VCaP (cell line): ENCODE measurements at regions not wholly inside any gene's neighbourhood (a gene's known extent, or its start where the extent isn't known, plus 50 kb on each side); places are given as distances from the start of the nearest gene placed in this dataset.

Source experiments
- H3K27ac ChIP-seq: fragments of 450-650 bp; 2 replicates; pipeline ENCODE4 v1.5.1; 2017
- TF ChIP-seq, protein P1 (sequence below): fragments of 450-650 bp; conservative IDR thresholded peaks from 2 replicates; pipeline ENCODE4 v1.5.1; 2017; ENCODE audit warnings: mild to moderate bottlenecking, moderate library complexity

DNA sequence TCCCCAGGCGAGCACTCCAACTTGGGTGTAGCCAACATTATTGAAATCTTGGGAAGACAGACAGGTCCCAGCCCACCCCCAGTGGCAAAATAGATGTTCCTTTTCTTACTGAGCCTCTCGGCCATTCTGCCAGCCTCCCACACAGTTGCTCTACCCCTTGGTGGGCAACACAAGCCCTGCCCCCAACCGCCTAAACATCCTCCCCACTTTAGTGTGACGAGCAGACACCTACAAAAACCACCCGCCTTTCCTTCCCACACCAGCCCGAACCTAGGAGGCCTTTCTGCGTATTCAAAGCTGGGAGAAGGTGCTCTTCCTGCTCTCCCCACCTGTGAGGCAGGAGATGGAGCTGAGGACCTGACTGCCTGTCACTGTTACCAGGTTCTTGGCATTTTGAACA is 58.6 kb upstream of the CAB39 start:
- TF ChIP-seq, protein P1, sequence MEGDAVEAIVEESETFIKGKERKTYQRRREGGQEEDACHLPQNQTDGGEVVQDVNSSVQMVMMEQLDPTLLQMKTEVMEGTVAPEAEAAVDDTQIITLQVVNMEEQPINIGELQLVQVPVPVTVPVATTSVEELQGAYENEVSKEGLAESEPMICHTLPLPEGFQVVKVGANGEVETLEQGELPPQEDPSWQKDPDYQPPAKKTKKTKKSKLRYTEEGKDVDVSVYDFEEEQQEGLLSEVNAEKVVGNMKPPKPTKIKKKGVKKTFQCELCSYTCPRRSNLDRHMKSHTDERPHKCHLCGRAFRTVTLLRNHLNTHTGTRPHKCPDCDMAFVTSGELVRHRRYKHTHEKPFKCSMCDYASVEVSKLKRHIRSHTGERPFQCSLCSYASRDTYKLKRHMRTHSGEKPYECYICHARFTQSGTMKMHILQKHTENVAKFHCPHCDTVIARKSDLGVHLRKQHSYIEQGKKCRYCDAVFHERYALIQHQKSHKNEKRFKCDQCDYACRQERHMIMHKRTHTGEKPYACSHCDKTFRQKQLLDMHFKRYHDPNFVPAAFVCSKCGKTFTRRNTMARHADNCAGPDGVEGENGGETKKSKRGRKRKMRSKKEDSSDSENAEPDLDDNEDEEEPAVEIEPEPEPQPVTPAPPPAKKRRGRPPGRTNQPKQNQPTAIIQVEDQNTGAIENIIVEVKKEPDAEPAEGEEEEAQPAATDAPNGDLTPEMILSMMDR = no peak
- no peak overlapping the region for H3K27ac ChIP-seq

DNA sequence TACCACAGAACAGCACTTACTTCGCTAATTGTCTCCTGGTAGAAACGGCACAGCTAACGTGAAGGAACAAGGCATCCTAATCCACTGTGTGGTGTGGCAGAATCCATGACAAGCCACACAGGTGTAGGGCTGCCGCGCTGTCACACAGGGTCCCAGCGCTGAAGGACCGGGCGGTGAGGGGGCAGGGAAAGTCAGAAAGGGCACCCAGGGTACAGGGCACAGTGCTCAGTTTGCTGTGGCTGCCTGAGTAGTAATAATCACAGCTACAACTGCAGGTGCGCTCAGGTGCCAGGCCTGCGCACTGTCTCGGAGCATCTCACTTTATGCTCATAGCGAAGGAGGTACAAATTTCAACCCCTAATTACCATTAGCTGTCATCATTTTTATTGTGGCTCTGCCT is 55.2 kb upstream of the CAB39 start:
- TF ChIP-seq, protein P1 = no peak
- no peak overlapping the region for H3K27ac ChIP-seq

DNA sequence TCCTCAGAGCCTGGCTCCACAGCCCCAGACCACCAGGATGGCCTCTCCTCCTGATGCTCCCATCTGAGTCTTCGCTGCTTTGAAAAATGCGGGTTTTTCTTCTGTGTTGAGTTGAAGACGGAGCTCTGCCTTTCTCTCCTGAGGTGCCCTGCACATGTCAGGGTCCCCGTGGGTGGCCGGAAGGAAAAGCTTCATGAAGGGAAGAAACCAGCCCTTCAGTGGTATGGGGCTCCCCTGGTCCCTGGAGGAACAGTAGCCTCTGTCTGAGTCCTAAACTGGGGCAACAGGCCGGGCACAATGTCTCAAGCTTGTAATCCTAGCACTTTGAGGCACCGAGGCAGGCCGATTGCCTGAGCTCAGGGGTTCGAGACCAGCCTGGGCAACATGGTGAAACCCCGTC is 54.7 kb upstream of the CAB39 start:
- TF ChIP-seq, protein P1 = no peak
- no peak overlapping the region for H3K27ac ChIP-seq

DNA sequence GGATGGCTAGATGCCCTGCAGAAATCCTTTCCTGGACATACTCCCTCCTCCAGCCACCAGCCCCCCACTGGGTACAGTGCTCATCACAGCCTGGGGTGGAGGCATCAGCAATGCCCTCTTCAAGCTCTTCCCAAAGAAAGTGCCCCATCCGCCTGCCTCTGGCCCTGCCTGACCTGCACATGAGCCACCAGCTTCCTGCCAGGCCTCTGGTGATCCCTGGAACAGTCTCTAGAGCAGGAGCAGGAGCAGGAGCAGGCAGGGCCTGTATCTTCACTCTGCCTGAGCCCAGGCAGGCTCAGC is 54.1 kb upstream of the CAB39 start:
- TF ChIP-seq, protein P1 = no peak
- H3K27ac ChIP-seq = no peak overlapping the region

DNA sequence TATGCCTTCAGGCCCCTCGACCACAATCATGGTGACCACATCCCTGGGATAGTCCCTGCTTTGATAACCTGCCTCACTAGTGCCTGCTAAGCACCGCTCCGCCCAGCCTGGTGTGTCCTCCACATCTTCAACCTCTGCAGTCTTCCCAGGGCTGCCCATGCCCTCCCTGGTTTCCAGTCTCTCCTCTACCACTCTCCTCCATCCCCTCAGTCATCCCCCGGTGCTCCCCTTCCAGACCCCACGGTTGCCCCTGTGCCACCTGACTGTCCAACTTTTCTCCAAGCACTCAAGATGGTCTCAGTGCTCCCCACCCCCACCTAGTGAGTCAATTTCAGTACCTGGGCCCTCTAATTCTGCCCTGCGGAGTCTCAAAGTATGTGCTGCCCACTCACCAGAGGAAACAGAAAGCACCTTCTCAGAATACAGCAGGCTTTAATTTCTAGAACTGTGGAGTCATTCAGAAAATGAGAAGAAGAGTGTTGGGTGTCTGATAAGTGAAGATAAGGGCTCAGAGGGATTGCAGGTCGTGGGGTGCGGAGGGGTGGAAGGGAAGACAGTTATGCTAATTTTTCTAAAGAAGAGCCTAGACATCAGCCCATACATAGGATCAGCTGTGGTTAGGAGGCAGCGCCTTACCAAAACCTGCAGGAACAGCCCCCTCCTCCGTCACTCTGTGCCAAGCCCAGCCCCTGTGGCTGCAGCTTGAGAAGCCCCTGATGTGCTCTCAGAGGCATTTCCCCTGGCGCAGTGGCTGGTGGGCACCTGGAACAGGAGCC is 53.6 kb upstream of the CAB39 start:
- TF ChIP-seq, protein P1 = no peak
- H3K27ac ChIP-seq = no peak overlapping the region

DNA sequence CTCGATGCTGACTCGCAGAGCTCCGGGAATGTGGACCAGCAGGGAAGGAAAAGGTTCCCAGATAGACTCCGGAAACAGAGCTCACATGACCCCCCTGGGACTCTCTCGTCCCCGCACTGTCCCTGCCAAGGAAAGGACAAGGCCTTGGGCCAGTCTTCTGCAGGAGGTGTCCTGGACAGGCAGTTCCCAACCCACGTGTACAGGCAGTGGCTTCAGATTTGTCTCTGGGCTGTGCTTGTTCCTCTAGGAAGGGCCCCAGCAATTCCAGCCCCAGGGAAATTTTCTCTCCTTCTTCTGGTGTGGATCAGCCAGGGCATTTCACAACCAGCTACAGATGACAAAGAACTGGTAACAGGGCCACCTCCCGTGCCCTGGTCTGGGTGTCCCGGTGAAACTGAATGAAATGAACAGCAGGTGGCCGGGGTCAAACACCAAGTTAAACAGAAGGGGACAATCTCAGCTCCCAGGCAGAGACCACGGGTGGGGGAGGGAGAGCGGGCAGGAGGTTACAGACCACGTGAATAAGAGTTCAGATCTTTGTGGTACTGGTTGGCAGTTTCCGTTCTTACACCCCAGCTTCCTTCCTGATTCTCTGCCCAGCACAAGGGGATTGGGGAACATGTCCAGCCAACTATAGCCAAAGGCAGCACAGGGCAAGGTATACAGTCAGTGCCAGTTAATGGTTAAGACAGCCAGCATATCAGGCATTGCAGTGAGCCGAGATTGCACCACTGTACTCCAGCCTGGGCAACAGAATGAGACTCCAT is 52.2 kb upstream of the CAB39 start:
- TF ChIP-seq, protein P1 = no peak
- H3K27ac ChIP-seq = no peak overlapping the region

DNA sequence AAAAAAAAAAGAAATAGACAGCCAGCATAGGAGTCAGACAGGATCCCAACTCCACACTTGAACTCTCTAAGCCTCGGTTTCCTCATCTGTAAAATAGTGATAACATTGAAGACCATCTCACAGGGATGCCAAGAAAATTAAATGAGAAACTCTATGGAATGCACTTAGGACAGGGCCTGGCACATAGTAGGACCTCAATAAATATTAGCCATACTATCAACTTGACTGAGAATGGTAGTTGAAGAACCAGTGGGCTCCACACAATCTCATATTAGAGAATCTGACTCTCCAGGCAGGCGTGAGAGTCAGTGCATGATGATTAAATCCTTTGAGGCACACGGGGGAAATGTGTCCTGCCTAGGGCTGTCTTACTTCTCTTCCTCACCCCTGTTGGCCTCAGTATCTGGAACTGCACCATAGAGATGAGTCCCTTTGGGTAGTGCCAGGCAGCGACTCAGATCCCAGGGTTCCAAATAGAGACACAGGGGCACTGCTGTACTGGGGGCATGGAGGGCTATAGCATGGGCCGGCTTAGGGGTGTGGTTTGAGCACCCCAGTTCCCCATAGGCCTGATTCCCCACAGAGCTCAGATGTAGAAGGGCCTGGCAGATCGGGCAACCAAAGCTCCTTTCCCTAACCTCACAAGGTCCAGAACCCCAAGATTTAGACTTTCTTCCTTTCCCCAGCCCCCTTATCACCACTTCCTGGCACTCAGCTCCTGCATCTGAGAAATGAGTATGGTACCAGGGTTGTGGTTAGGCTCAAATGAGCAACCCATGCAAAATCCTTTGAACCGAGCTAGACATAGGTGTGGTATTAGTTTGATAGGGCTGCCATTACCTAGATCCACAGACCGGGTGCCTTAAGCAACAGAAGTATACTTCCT is 51.3 kb upstream of the CAB39 start:
- no peak overlapping the region for H3K27ac ChIP-seq
- TF ChIP-seq, protein P1 = no peak
